ENCODE measurements at regions not wholly inside any gene's neighbourhood (a gene's known extent, or its start where the extent isn't known, plus 50 kb on each side); places are given as distances from the start of the nearest gene placed in this dataset.

- TF ChIP-seq, protein P1, sequence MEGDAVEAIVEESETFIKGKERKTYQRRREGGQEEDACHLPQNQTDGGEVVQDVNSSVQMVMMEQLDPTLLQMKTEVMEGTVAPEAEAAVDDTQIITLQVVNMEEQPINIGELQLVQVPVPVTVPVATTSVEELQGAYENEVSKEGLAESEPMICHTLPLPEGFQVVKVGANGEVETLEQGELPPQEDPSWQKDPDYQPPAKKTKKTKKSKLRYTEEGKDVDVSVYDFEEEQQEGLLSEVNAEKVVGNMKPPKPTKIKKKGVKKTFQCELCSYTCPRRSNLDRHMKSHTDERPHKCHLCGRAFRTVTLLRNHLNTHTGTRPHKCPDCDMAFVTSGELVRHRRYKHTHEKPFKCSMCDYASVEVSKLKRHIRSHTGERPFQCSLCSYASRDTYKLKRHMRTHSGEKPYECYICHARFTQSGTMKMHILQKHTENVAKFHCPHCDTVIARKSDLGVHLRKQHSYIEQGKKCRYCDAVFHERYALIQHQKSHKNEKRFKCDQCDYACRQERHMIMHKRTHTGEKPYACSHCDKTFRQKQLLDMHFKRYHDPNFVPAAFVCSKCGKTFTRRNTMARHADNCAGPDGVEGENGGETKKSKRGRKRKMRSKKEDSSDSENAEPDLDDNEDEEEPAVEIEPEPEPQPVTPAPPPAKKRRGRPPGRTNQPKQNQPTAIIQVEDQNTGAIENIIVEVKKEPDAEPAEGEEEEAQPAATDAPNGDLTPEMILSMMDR (IDR thresholded peaks at IDR 0.05; ENCODE audit: extremely low read depth, insufficient read depth, missing control alignments) = no peak
- no peak for DNase-seq (ENCODE audit: low spot score)
- in situ Hi-C loops (cut with MboI; ENCODE audit: low pct_unique_long_range_greater_than_20kb, low sequenced_read_pairs, unreplicated experiment) = no loop called here
Observed at GRCh38 chr18:55780586-55781071, 192.6 kb upstream of the TCF4 start.

GRCh38 chr18:55779691-55780585, 191.9 kb upstream of the TCF4 start:
- DNase-seq (ENCODE audit: low spot score) = peak; percentile 17
- in situ Hi-C loops (cut with MboI; ENCODE audit: low pct_unique_long_range_greater_than_20kb, low sequenced_read_pairs, unreplicated experiment) = no loop called here
- TF ChIP-seq, protein P1 (IDR thresholded peaks at IDR 0.05; ENCODE audit: extremely low read depth, insufficient read depth, missing control alignments) = no peak

GRCh38 chr18:55778788-55779690, 191.0 kb upstream of the TCF4 start:
- peak; percentile 22 for DNase-seq (ENCODE audit: low spot score)

DNA sequence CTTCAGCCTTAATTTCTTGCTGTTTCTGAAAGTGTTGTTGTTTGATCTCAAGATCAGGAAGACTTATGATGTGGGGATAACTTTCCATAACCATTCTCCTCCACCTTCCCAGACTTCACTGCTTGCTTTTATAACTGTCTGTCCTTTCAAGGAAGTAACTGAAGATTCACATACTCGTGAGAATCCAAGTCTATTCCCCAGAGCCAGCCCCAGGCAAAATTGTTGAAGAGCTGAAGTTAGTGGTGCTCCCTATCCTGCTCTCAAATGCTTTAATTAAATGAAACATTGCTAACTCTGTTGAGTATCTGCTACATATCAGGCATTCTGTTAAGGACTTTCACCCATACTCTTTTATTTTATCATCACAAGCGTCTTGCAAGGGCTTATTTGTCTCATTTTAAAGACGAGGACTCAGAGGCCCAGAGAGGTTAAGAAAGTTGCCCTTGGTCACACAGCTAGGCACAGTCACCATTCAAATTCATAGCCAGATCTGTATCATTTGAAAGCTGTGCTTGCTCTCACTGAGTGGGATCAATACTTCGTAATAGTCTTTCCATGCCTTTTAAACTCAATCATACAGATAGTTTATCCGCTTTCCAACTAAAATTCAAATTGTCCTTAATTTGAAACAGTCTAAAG, 189.8 kb upstream of the TCF4 start:
- no peak for DNase-seq (ENCODE audit: low spot score)
- TF ChIP-seq, protein P1 (IDR thresholded peaks at IDR 0.05; ENCODE audit: extremely low read depth, insufficient read depth, missing control alignments) = no peak
- in situ Hi-C loops (cut with MboI; ENCODE audit: low pct_unique_long_range_greater_than_20kb, low sequenced_read_pairs, unreplicated experiment) = no loop called here

More at GRCh38 chr18:55778788-55779690, 191.0 kb upstream of the TCF4 start:
- TF ChIP-seq, protein P1 (IDR thresholded peaks at IDR 0.05; ENCODE audit: extremely low read depth, insufficient read depth, missing control alignments) = no peak
- in situ Hi-C loops (cut with MboI; ENCODE audit: low pct_unique_long_range_greater_than_20kb, low sequenced_read_pairs, unreplicated experiment) = no loop called here

DNA sequence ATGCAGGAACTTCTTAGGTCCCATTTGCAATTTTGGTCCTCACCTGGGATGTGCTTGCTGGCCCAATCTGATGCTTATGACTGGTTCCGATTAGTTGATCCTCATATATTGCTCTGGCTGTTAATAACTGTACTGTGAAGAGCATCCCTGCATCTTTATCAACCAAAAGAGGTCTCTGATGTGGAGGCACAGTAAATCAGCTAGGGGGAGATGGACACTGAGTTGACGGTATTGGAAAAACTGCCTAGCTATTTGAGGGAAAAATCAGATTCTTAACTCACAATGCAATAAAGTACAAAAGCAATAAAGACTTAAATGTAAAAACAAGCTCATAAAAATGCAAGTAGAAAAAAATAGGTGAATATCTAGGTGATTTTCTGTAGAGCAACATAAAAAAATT, 188.0 kb upstream of the TCF4 start:
- no peak for DNase-seq (ENCODE audit: low spot score)
- TF ChIP-seq, protein P1 (IDR thresholded peaks at IDR 0.05; ENCODE audit: extremely low read depth, insufficient read depth, missing control alignments) = no peak
- in situ Hi-C loops (cut with MboI; ENCODE audit: low pct_unique_long_range_greater_than_20kb, low sequenced_read_pairs, unreplicated experiment) = no loop called here

DNA sequence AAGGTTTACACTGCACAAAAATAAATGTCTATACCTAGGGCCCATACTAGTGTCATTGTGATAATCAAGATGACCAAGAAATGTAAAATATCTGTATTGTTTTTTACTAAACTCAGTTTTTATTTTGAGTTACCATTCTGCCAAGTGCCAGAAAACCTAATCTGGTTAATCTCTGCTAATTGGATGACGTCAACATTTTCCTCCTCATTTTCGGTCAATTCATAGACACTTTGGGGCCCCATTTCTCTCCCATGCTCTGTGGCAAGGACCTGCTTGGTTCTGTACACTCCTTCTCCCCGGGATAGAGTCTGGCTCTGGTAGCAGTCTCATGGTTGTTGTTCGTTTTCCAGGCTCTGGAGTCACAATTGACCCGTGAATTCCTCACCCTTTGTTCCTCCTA, 186.5 kb upstream of the TCF4 start:
- DNase-seq (ENCODE audit: low spot score) = no peak
- in situ Hi-C loops (cut with MboI; ENCODE audit: low pct_unique_long_range_greater_than_20kb, low sequenced_read_pairs, unreplicated experiment) = no loop called here
- TF ChIP-seq, protein P1 (IDR thresholded peaks at IDR 0.05; ENCODE audit: extremely low read depth, insufficient read depth, missing control alignments) = no peak
